ENCODE measurements at regions not wholly inside any gene's neighbourhood (a gene's known extent, or its start where the extent isn't known, plus 50 kb on each side); places are given as distances from the start of the nearest gene placed in this dataset.

GRCh38 chr9:113682297-113682771 is 193.8 kb upstream of the ZNF618 start:
- no peaks in the 10 kb centered on the region for H4K20me1 ChIP-seq (replicated peaks in 1 of 2; ENCODE audit: control insufficient read depth in 1 of 2, insufficient read depth in 2 of 2, low read length in 2 of 2)
- H2BK20ac ChIP-seq (ENCODE audit: low read length): no peak overlapping the region
- H3K27me3 ChIP-seq (replicated peaks in 1 of 4; ENCODE audit: control insufficient read depth in 3 of 4, extremely low read depth in 1 of 4, insufficient read depth in 3 of 4, low read length in 3 of 4): peaks cover 2 to 19% (median 9%) of the 10 kb centered on the region in 4 experiments
- no peaks in the 10 kb centered on the region for H3K9me3 ChIP-seq (ENCODE audit: insufficient read depth in 2 of 2, low read depth in 1 of 2, low read length in 1 of 2)
- no peak overlapping the region for H4K91ac ChIP-seq (replicated peaks; ENCODE audit: insufficient read length, low read length)
- no peak overlapping the region for H4K5ac ChIP-seq (ENCODE audit: insufficient read length, low read depth, low read length)
- H3K79me2 ChIP-seq (ENCODE audit: control insufficient read depth in 1 of 2, insufficient read depth in 2 of 2, low read length in 2 of 2): no peaks in the 10 kb centered on the region
- H3K4me1 ChIP-seq (replicated peaks in 1 of 4; ENCODE audit: control insufficient read depth in 3 of 4, insufficient read depth in 4 of 4, low read length in 3 of 4): peaks cover 0 to under 1% (median under 1%) of the 10 kb centered on the region in 4 experiments; a peak in 1 of 7 replicates
- ChIA-PET POLR2A (ENCODE audit: partially characterized antibody) (interaction anchor here (0.6 to 1.4 kb wide), 2 partner anchors 88 to 269 kb away, joined by 3 read pairs; no protein-coding TSS in a partner anchor), CTCF (ENCODE audit: partially characterized antibody) (interaction anchor here (0.6 to 3.7 kb wide), 33 partner anchors 9 to 1431 kb away, joined by 3 to 19 read pairs (median 4); no protein-coding TSS in a partner anchor)
- no peak overlapping the region for H2AK5ac ChIP-seq (ENCODE audit: low read depth, low read length)
- H3K23me2 ChIP-seq (ENCODE audit: low read depth, low read length): peaks cover 5% of the 10 kb centered on the region; the same call in 1 of the 2 replicates
- H3K9ac ChIP-seq (replicated peaks in 1 of 4; ENCODE audit: extremely low read depth in 1 of 4, low read depth in 3 of 4, low read length in 3 of 4): no peak overlapping the region
- DNase-seq (ENCODE audit: low read depth in 1 of 2, low spot score in 2 of 2) (peak; percentile 66 to 94), FAIRE-seq (peak; percentile 95)
- H3K79me1 ChIP-seq (ENCODE audit: low read depth, low read length): no peaks in the 10 kb centered on the region
- H3K4me3 ChIP-seq (ENCODE audit: extremely low read depth in 1 of 4, insufficient read depth in 2 of 4, low read depth in 3 of 4, low read length in 4 of 4): no peak overlapping the region
- no peak overlapping the region for H2BK12ac ChIP-seq (ENCODE audit: low read depth, low read length)
- 0 out of 2 replicates have a peak overlapping the region, but pooled peaks have one; percentile 43 for H2AFZ ChIP-seq (ENCODE audit: low read length)
- no peak overlapping the region for H4K8ac ChIP-seq (ENCODE audit: extremely low read depth, insufficient read depth, low read length)
- H3K14ac ChIP-seq (ENCODE audit: insufficient read length): no peak overlapping the region
- H3K56ac ChIP-seq (replicated peaks; ENCODE audit: insufficient read length, low read depth, low read length): no peak overlapping the region
- no peak overlapping the region for H2BK120ac ChIP-seq (replicated peaks; ENCODE audit: low read depth, low read length)
- no peaks in the 10 kb centered on the region for H3K36me3 ChIP-seq (ENCODE audit: control insufficient read depth in 2 of 4, insufficient read depth in 4 of 4, low read length in 3 of 4)
- H3K23ac ChIP-seq (ENCODE audit: insufficient read length): no peak overlapping the region
- H2BK5ac ChIP-seq (ENCODE audit: low read depth, low read length): no peak overlapping the region
- no peak overlapping the region for H3K18ac ChIP-seq (ENCODE audit: extremely low read depth, low read length)
- no peak overlapping the region for H3K27ac ChIP-seq (ENCODE audit: low read depth, low read length)
- no peak overlapping the region for H3K4me2 ChIP-seq (ENCODE audit: insufficient read depth in 1 of 2, low read depth in 2 of 2, low read length in 2 of 2)
- no peak overlapping the region for H3K4ac ChIP-seq (replicated peaks; ENCODE audit: insufficient read length, low read depth, low read length)
- 25% methylated on average over 9 of the region's 9 CpGs; no CpG with 5 or more reads in 1 of the 2 experiments for WGBS, 2 experiments (ENCODE audit: extremely low coverage in 1 of 2, insufficient coverage in 1 of 2, insufficient read length in 1 of 2, insufficient replicate concordance in 2 of 2, low coverage in 1 of 2, low lambda C conversion rate in 2 of 2, missing lambda C conversion rate in 1 of 2)
- H2BK15ac ChIP-seq (ENCODE audit: low read length): no peak overlapping the region
- TF ChIP-seq TAF7 (optimal IDR thresholded peaks at IDR 0.05; ENCODE audit: borderline replicate concordance, low read depth, low read length): no peak
- no peak for TF ChIP-seq CHD2 (IDR thresholded peaks at IDR 0.05; ENCODE audit: low read length)
- TF ChIP-seq SIRT6 (IDR thresholded peaks at IDR 0.05; ENCODE audit: low read length): no peak
- TF ChIP-seq RFX5 (IDR thresholded peaks at IDR 0.05; ENCODE audit: borderline replicate concordance, low read depth, low read length): no peak
- no peak for TF ChIP-seq BACH1 (IDR thresholded peaks at IDR 0.05; ENCODE audit: low read length)
- no peak for TF ChIP-seq PHF8 (conservative IDR thresholded peaks at IDR 0.05; ENCODE audit: low read depth, low read length)
- peak; percentile 79 to 86 for TF ChIP-seq RAD21 (IDR thresholded peaks at IDR 0.05 in 1 of 2, conservative IDR thresholded peaks at IDR 0.05 in 1 of 2; ENCODE audit: low read depth in 2 of 2, low read length in 2 of 2)
- TF ChIP-seq RXRA (IDR thresholded peaks at IDR 0.05; ENCODE audit: insufficient read depth, low read depth, low read length): no peak
- no peak for TF ChIP-seq TAF1 (IDR thresholded peaks at IDR 0.05; ENCODE audit: low read depth, low read length)
- TF ChIP-seq YY1 (IDR thresholded peaks at IDR 0.05; ENCODE audit: low read depth, low read length): 0 out of 2 replicates have a peak, but pooled peaks have one; percentile 26
- TF ChIP-seq BCL11A (IDR thresholded peaks at IDR 0.05; ENCODE audit: low read depth in 2 of 2, low read length in 2 of 2): no peak
- no peak for TF ChIP-seq ATF2 (IDR thresholded peaks at IDR 0.05; ENCODE audit: low read length)
